Tibial nerve (tissue), 4 donors: ENCODE measurements at regions not wholly inside any gene's neighbourhood (a gene's known extent, or its start where the extent isn't known, plus 50 kb on each side); places are given as distances from the start of the nearest gene placed in this dataset.

Experiments used
- DNase-seq, 2 donors: peaks; one replicate each; pipeline ENCODE4 v3.0.0-alpha.2; 2019; ENCODE audit warnings: low spot score in 2 of 2
- H3K27ac ChIP-seq, 4 donors: fragments of 200-600 bp; sonication (generic) in 3 of 4; one replicate each; pipeline ENCODE4 v1.5.1; 2017 to 2019; ENCODE audit warnings: mild to moderate bottlenecking in 1 of 4
- H3K27me3 ChIP-seq, 2 donors: fragments of 200-600 bp; sonication (generic) in 1 of 2; one replicate each; pipeline versions ENCODE4 v1.5.1 to v1.6.0; 2017 to 2019
- H3K36me3 ChIP-seq, 3 donors: fragments of 200-600 bp; sonication (generic); one replicate each; pipeline ENCODE4 v1.5.1; 2018 to 2019
- H3K4me1 ChIP-seq, 4 donors: fragments of 200-600 bp; sonication (generic) in 3 of 4; one replicate each; pipeline ENCODE4 v1.5.1; 2017 to 2019
- H3K4me3 ChIP-seq, 4 donors: fragments of 200-600 bp; sonication (generic) in 3 of 4; one replicate each; pipeline ENCODE4 v1.5.1; 2017 to 2019; ENCODE audit warnings: mild to moderate bottlenecking in 1 of 4, moderate library complexity in 1 of 4
- H3K9me3 ChIP-seq, 4 donors: fragments of 200-600 bp; sonication (generic) in 3 of 4; one replicate each; pipeline ENCODE4 v1.5.1; 2017 to 2019
- EP300 ChIP-seq, 2 donors: sonication (generic); formaldehyde crosslinking; IDR thresholded peaks; one replicate each; pipeline ENCODE4 v1.6.1; 2017; ENCODE audit warnings: antibody characterized with exemption in 2 of 2, mild to moderate bottlenecking in 1 of 2
- POLR2A ChIP-seq, 2 donors: fragments of 450-650 bp; IDR thresholded peaks; one replicate each; pipeline ENCODE4 v1.6.1; 2017; ENCODE audit warnings: antibody characterized with exemption in 2 of 2, mild to moderate bottlenecking in 2 of 2, moderate library complexity in 2 of 2
- WGBS, 2 donors: methylation state at CpG; one replicate each; pipeline ENCODE4 v1.1.5; 2018; 5-methylcytosine and 5-hydroxymethylcytosine counted together
- TF ChIP-seq, protein P1 (sequence below), 5 experiments: fragments of 200-600 bp in 3 of 5; fragments of 450-650 bp in 2 of 5; sonication (generic) in 3 of 5; IDR thresholded peaks; one replicate each; pipeline ENCODE4 v1.5.1; 2016 to 2019; ENCODE audit warnings: antibody characterized with exemption in 5 of 5, mild to moderate bottlenecking in 3 of 5, moderate library complexity in 2 of 5

- WGBS, 2 donors: 41 to 93% methylated on average over 1 of the region's 1 CpG
- TF ChIP-seq, protein P1, sequence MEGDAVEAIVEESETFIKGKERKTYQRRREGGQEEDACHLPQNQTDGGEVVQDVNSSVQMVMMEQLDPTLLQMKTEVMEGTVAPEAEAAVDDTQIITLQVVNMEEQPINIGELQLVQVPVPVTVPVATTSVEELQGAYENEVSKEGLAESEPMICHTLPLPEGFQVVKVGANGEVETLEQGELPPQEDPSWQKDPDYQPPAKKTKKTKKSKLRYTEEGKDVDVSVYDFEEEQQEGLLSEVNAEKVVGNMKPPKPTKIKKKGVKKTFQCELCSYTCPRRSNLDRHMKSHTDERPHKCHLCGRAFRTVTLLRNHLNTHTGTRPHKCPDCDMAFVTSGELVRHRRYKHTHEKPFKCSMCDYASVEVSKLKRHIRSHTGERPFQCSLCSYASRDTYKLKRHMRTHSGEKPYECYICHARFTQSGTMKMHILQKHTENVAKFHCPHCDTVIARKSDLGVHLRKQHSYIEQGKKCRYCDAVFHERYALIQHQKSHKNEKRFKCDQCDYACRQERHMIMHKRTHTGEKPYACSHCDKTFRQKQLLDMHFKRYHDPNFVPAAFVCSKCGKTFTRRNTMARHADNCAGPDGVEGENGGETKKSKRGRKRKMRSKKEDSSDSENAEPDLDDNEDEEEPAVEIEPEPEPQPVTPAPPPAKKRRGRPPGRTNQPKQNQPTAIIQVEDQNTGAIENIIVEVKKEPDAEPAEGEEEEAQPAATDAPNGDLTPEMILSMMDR (IDR thresholded peaks at IDR 0.05): no peak
- TF ChIP-seq EP300 (IDR thresholded peaks at IDR 0.05) (no peak), POLR2A (IDR thresholded peaks at IDR 0.05) (no peak)
Observed at GRCh38 chr12:15033029-15033428, 60.2 kb downstream of the PDE6H start.

GRCh38 chr12:15033641-15034040 is 60.8 kb downstream of the PDE6H start:
- no peak for TF ChIP-seq POLR2A (IDR thresholded peaks at IDR 0.05)
- TF ChIP-seq, protein P1 (IDR thresholded peaks at IDR 0.05): no peak
- no peak for TF ChIP-seq EP300 (IDR thresholded peaks at IDR 0.05)
- no peaks in the 10 kb centered on the region for H3K27me3 ChIP-seq
- no peak overlapping the region for H3K4me3 ChIP-seq
- no peaks in the 10 kb centered on the region for H3K36me3 ChIP-seq
- no peak overlapping the region for H3K27ac ChIP-seq
- DNase-seq: no peak
- H3K9me3 ChIP-seq: peaks cover 0 to 9% (median 3%) of the 10 kb centered on the region in 4 donors
- 39% methylated on average over 3 of the region's 3 CpGs for whole genome bisulfite sequencing, 2 donors
- H3K4me1 ChIP-seq: peaks cover 0 to 10% (median 0%) of the 10 kb centered on the region in 4 donors

More at GRCh38 chr12:15033029-15033428, 60.2 kb downstream of the PDE6H start:
- Histone ChIP-seq H3K4me1 (peaks cover 0 to 10% (median 0%) of the 10 kb centered on the region in 4 donors), H3K36me3 (no peaks in the 10 kb centered on the region), H3K4me3 (no peak overlapping the region), H3K27ac (no peak overlapping the region), H3K9me3 (peaks cover 0 to 15% (median 4%) of the 10 kb centered on the region in 4 donors), H3K27me3 (no peaks in the 10 kb centered on the region)
- no peak for DNase-seq

DNA sequence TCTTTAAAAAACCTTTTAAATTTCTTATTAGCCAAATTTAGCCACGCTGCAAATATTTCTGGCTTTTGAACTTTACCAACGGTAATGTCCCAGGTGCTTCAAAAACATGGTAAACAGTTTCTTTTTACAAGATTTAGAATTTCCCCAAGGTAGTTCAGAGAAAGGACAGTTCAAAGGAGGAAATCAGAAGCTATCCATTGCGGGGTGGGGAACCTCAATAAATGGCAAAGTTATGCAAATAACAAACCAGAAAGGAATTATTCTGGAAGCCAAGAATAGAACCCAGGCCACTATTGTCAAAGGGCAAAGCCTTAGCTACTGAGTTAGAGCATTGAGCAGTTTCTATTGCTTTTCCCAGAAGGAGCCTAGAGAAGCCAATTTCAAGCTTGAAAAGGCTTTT is 62.3 kb downstream of the PDE6H start:
- TF ChIP-seq POLR2A (IDR thresholded peaks at IDR 0.05) (no peak), EP300 (IDR thresholded peaks at IDR 0.05) (no peak)
- TF ChIP-seq, protein P1 (IDR thresholded peaks at IDR 0.05): no peak
- DNase-seq: no peak
- no peak overlapping the region for H3K4me3 ChIP-seq
- peaks cover 0 to 10% (median 0%) of the 10 kb centered on the region in 4 donors for H3K4me1 ChIP-seq
- no peak overlapping the region for H3K27ac ChIP-seq
- no peaks in the 10 kb centered on the region for H3K36me3 ChIP-seq
- WGBS, 2 donors: 51 to 60% methylated on average over 3 of the region's 3 CpGs
- H3K27me3 ChIP-seq: no peaks in the 10 kb centered on the region
- H3K9me3 ChIP-seq: no peaks in the 10 kb centered on the region

DNA sequence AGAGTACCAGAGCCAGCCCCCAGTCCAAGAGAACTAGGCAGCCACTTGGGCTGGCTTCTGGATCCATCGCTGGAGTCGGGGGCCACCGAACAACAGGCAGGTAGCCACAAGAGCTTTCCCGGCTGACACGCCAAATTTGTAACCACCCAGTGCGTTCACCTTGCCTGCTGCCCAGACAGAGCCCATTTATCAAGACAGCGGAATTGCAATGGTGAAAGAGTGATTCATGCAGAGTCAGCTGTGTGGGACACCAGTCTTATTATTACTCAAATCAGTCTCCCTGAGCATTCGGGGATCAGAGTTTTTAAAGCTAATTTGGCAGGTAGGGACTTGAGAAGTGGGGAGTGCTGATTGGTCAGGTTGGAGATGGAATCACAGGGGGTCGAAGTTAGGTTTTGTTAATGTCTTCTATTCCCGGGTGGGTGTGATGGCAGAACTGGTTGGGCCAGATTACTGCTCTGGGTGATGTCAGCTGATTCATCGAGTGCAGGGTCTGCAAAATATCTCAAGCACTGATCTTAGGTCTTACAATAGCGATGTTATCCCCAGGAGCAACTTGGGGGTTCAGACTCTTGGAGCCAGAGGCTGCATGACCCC is 64.3 kb downstream of the PDE6H start:
- Histone ChIP-seq H3K4me3 (no peak overlapping the region), H3K27ac (no peak overlapping the region), H3K36me3 (no peaks in the 10 kb centered on the region), H3K9me3 (no peaks in the 10 kb centered on the region), H3K27me3 (no peaks in the 10 kb centered on the region), H3K4me1 (peaks cover 0 to 10% (median 0%) of the 10 kb centered on the region in 4 donors)
- 67 to 80% methylated on average over 10 to 12 of the region's 12 CpGs for WGBS, 2 donors
- no peak for DNase-seq
- TF ChIP-seq, protein P1 (IDR thresholded peaks at IDR 0.05): no peak

DNA sequence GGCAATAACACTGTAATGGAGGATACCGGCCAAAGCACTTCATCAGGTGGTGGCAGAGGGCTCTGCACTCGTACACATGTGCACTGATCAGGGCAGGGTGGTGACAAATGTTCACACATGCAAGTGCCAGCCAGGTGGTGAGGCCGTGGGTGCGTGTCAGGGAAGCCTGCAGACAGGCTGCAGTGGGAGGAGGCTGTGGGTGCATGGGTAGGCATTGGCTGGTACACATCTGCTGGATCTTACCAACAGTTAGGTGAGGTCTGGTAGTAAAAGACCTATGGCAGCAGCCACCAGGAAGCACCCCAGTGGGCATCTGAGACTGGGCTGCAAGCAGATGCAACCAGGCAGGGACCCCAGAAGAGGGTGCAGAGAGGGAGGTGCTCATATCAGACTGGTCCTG is 65.3 kb downstream of the PDE6H start:
- H3K4me1 ChIP-seq: peaks cover 0 to 10% (median 0%) of the 10 kb centered on the region in 4 donors
- no peak for TF ChIP-seq EP300 (IDR thresholded peaks at IDR 0.05)
- TF ChIP-seq, protein P1 (IDR thresholded peaks at IDR 0.05): no peak
- TF ChIP-seq POLR2A (IDR thresholded peaks at IDR 0.05): no peak
- no peaks in the 10 kb centered on the region for H3K9me3 ChIP-seq
- no peaks in the 10 kb centered on the region for H3K36me3 ChIP-seq
- no peak overlapping the region for H3K27ac ChIP-seq
- no peak for DNase-seq
- no peak overlapping the region for H3K4me3 ChIP-seq
- no peaks in the 10 kb centered on the region for H3K27me3 ChIP-seq
- WGBS, 2 donors: 50 to 72% methylated on average over 2 to 4 of the region's 4 CpGs
